DMS 273 (cell line): ENCODE measurements at regions not wholly inside any gene's neighbourhood (a gene's known extent, or its start where the extent isn't known, plus 50 kb on each side); places are given as distances from the start of the nearest gene placed in this dataset.
A peak's percentile ranks its signal among the peaks of the same experiment; 100 is the strongest.
"Not testable (repeated sequence)": the region's sequence is repeated elsewhere in the genome, so short reads cannot be mapped to it uniquely, and the experiment has no call there.

Experiments
- DNase-seq: peaks from one replicate; lab custom pipeline; 2025; ENCODE audit not compliant: unreplicated experiment; lab: John Stamatoyannopoulos, UW

GRCh38 chrX:131356725-131357124 is 67.6 kb upstream of the IGSF1 start:
- DNase-seq = no peak

GRCh38 chrX:131359611-131360010 is 70.5 kb upstream of the IGSF1 start:
- DNase-seq = no peak

- DNase-seq = no peak
These were observed 76.7 kb upstream of the IGSF1 start for GRCh38 chrX:131365766-131366165.

GRCh38 chrX:131366407-131366806 is 77.3 kb upstream of the IGSF1 start:
- DNase-seq = peak; percentile 3

GRCh38 chrX:131388293-131388692 is 99.2 kb upstream of the IGSF1 start:
- no peak for DNase-seq

- no peak for DNase-seq
These were observed 103.6 kb upstream of the IGSF1 start for GRCh38 chrX:131392666-131393065.

GRCh38 chrX:131393426-131393825 is 104.3 kb upstream of the IGSF1 start:
- DNase-seq = no peak

GRCh38 chrX:131394384-131394783 is 105.3 kb upstream of the IGSF1 start:
- DNase-seq = no peak

GRCh38 chrX:131397891-131398290 is 108.8 kb upstream of the IGSF1 start:
- DNase-seq = no peak

GRCh38 chrX:131399678-131400428 is 110.7 kb upstream of the IGSF1 start:
- no peak for DNase-seq

GRCh38 chrX:131402124-131402811 is 113.2 kb upstream of the IGSF1 start:
- DNase-seq = no peak

GRCh38 chrX:131405497-131405896 is 116.4 kb upstream of the IGSF1 start:
- peak; percentile 14 for DNase-seq

GRCh38 chrX:131424895-131425294 is 119.0 kb upstream of the OR13H1 start:
- DNase-seq = no peak

GRCh38 chrX:131430465-131430864 is 113.4 kb upstream of the OR13H1 start:
- DNase-seq = not testable (repeated sequence)

- no peak for DNase-seq
These were observed 102.8 kb upstream of the OR13H1 start for GRCh38 chrX:131441033-131441432.

GRCh38 chrX:131445955-131446354 is 97.9 kb upstream of the OR13H1 start:
- DNase-seq = no peak

GRCh38 chrX:131461855-131462254 is 82.0 kb upstream of the OR13H1 start:
- DNase-seq = not testable (repeated sequence)

- DNase-seq = not testable (repeated sequence)
These were observed 70.1 kb upstream of the OR13H1 start for GRCh38 chrX:131473809-131474208.

- DNase-seq = no peak
These were observed 66.4 kb upstream of the OR13H1 start for GRCh38 chrX:131477498-131477897.
